H1 (cell line): ENCODE measurements at regions not wholly inside any gene's neighbourhood (a gene's known extent, or its start where the extent isn't known, plus 50 kb on each side); places are given as distances from the start of the nearest gene placed in this dataset.

Experiments used
- ASH2L ChIP-seq: fragments of 200-600, 300-600 bp; sonication (generic); IDR thresholded peaks from one replicate; pipeline ENCODE4 v1.7.1; 2017; ENCODE audit warnings: low read length
- CTCF ChIP-seq, 3 experiments: IDR thresholded peaks; 1 replicate in 2 of 3; 2 replicates in 1 of 3; pipeline versions ENCODE4 v1.5.1 to v1.6.1; 2011; ENCODE audit warnings: low read length in 3 of 3, mild to moderate bottlenecking in 3 of 3, inconsistent platforms in 2 of 3, low read depth in 1 of 3, moderate library complexity in 1 of 3; ENCODE audit not compliant: insufficient read depth in 1 of 3; ENCODE audit errors: control extremely low read depth in 1 of 3
- GTF2F1 ChIP-seq: IDR thresholded peaks from 2 replicates; pipeline ENCODE4 v1.6.1; 2012; ENCODE audit warnings: low read depth, low read length, improper control_type of control experiment, borderline replicate concordance
- YY1 ChIP-seq: IDR thresholded peaks from 2 replicates; pipeline ENCODE4 v1.6.1; 2011; ENCODE audit warnings: low read depth, mild to moderate bottlenecking, low read length

- TF ChIP-seq CTCF (IDR thresholded peaks at IDR 0.05; ENCODE audit: control extremely low read depth in 1 of 3, insufficient read depth in 1 of 3, low read depth in 1 of 3, low read length in 3 of 3) (no peak), GTF2F1 (no peak), YY1 (no peak), ASH2L (no peak)
These were observed 58.2 kb upstream of the FAM9C start for GRCh38 chrX:13102636-13103035.
